NCI-H1417 treated with DMSO at 0.1 percent for 48 hours (cell line): ENCODE measurements at regions not wholly inside any gene's neighbourhood (a gene's known extent, or its start where the extent isn't known, plus 50 kb on each side); places are given as distances from the start of the nearest gene placed in this dataset.
A peak's percentile ranks its signal among the peaks of the same experiment; 100 is the strongest.

Experiments
- DNase-seq: peaks from one replicate; lab custom pipeline; 2025; lab: John Stamatoyannopoulos, UW

GRCh38 chr7:85489498-85489897 lies 302.6 kb upstream of the SEMA3D start:
- no peak for DNase-seq

GRCh38 chr7:85488406-85488805 lies 301.6 kb upstream of the SEMA3D start:
- no peak for DNase-seq

GRCh38 chr7:85483177-85483576 lies 296.3 kb upstream of the SEMA3D start:
- DNase-seq: no peak

GRCh38 chr7:85480666-85481065 lies 293.8 kb upstream of the SEMA3D start:
- no peak for DNase-seq

GRCh38 chr7:85479918-85480643 lies 293.2 kb upstream of the SEMA3D start:
- DNase-seq: no peak

GRCh38 chr7:85478530-85478929 lies 291.7 kb upstream of the SEMA3D start:
- DNase-seq: no peak

GRCh38 chr7:85475476-85475875 lies 288.6 kb upstream of the SEMA3D start:
- no peak for DNase-seq

GRCh38 chr7:85475071-85475470 lies 288.2 kb upstream of the SEMA3D start:
- no peak for DNase-seq

- no peak for DNase-seq
These were observed 287.4 kb upstream of the SEMA3D start for GRCh38 chr7:85474234-85474633.

- DNase-seq: no peak
These were observed 284.9 kb upstream of the SEMA3D start for GRCh38 chr7:85471740-85472139.

GRCh38 chr7:85471307-85471706 lies 284.5 kb upstream of the SEMA3D start:
- no peak for DNase-seq

GRCh38 chr7:85469446-85470010 lies 282.7 kb upstream of the SEMA3D start:
- DNase-seq: no peak

GRCh38 chr7:85464042-85464651 lies 277.3 kb upstream of the SEMA3D start:
- no peak for DNase-seq

GRCh38 chr7:85462671-85463070 lies 275.8 kb upstream of the SEMA3D start:
- no peak for DNase-seq

GRCh38 chr7:85457911-85458310 lies 271.1 kb upstream of the SEMA3D start:
- DNase-seq: no peak

GRCh38 chr7:85456254-85456653 lies 269.4 kb upstream of the SEMA3D start:
- DNase-seq: peak; percentile 10

- DNase-seq: no peak
These were observed 268.0 kb upstream of the SEMA3D start for GRCh38 chr7:85454904-85455303.

- DNase-seq: no peak
These were observed 265.8 kb upstream of the SEMA3D start for GRCh38 chr7:85452674-85453073.

- DNase-seq: no peak
These were observed 262.6 kb upstream of the SEMA3D start for GRCh38 chr7:85449478-85449877.

GRCh38 chr7:85447004-85447403 lies 260.1 kb upstream of the SEMA3D start:
- no peak for DNase-seq

GRCh38 chr7:85426487-85426960 lies 239.7 kb upstream of the SEMA3D start:
- no peak for DNase-seq

GRCh38 chr7:85424298-85424697 lies 237.4 kb upstream of the SEMA3D start:
- DNase-seq: no peak

- DNase-seq: no peak
These were observed 236.5 kb upstream of the SEMA3D start for GRCh38 chr7:85423209-85423895.
